Common myeloid progenitor, CD34-positive (primary cell): ENCODE measurements at regions not wholly inside any gene's neighbourhood (a gene's known extent, or its start where the extent isn't known, plus 50 kb on each side); places are given as distances from the start of the nearest gene placed in this dataset.

Experiments used
- CTCF ChIA-PET: fragments of 350-600 bp; sonication (Branson Sonifier 250); formaldehyde crosslinking; loops from one replicate; lab custom pipeline; 2021; ENCODE audit warnings: antibody characterized with exemption; lab: Charles Lee
- POLR2A ChIA-PET: fragments of 350-600 bp; sonication (Branson Sonifier 250); formaldehyde crosslinking; loops from one replicate; lab custom pipeline; 2021; ENCODE audit warnings: antibody characterized with exemption; lab: Charles Lee
- DNase-seq, 3 donors: peaks; one replicate each; pipeline versions ENCODE4 v3.0.0 to v3.0.0-alpha.2; 2013
- H3K27ac ChIP-seq, 2 experiments: 1 replicate in 1 of 2; 2 replicates in 1 of 2; pipeline ENCODE4 v1.7.0; 2013; ENCODE audit warnings: inconsistent platforms in 2 of 2, low read length in 2 of 2, mild to moderate bottlenecking in 2 of 2, low read depth in 1 of 2, moderate library complexity in 1 of 2; ENCODE audit not compliant: severe bottlenecking in 2 of 2, insufficient read depth in 1 of 2, poor library complexity in 1 of 2
- H3K27me3 ChIP-seq, 5 experiments: replicated peaks in 2 of 5; 1 replicate in 3 of 5; 2 replicates in 2 of 5; pipeline versions ENCODE4 v1.6.1 to v1.7.0; 2013; ENCODE audit warnings: low read length in 4 of 5, mild to moderate bottlenecking in 2 of 5, moderate library complexity in 2 of 5, inconsistent platforms in 1 of 5; ENCODE audit not compliant: insufficient read depth in 5 of 5, control insufficient read depth in 4 of 5
- H3K36me3 ChIP-seq, 4 experiments: 1 replicate in 2 of 4; 2 replicates in 2 of 4; pipeline versions ENCODE4 v1.6.1 to v1.7.0; 2013; ENCODE audit warnings: low read length in 3 of 4, control low read depth in 1 of 4, mild to moderate bottlenecking in 1 of 4; ENCODE audit not compliant: control insufficient read depth in 4 of 4, insufficient read depth in 4 of 4
- H3K4me1 ChIP-seq, 4 experiments: 1 replicate in 3 of 4; 2 replicates in 1 of 4; pipeline versions ENCODE4 v1.6.1 to v1.7.1; 2013; ENCODE audit warnings: low read length in 3 of 4, mild to moderate bottlenecking in 3 of 4, control low read depth in 1 of 4, inconsistent platforms in 1 of 4, moderate library complexity in 1 of 4; ENCODE audit not compliant: control insufficient read depth in 4 of 4, insufficient read depth in 4 of 4; ENCODE audit errors: control extremely low read depth in 1 of 4
- H3K4me3 ChIP-seq, 7 experiments: 1 replicate in 4 of 7; 2 replicates in 3 of 7; pipeline versions ENCODE4 v1.5.1 to v1.7.0; 2013; ENCODE audit warnings: mild to moderate bottlenecking in 7 of 7, low read length in 6 of 7, moderate library complexity in 6 of 7, inconsistent platforms in 2 of 7, low read depth in 2 of 7, control low read depth in 1 of 7; ENCODE audit not compliant: insufficient read depth in 4 of 7, control insufficient read depth in 1 of 7; ENCODE audit errors: extremely low read depth in 1 of 7
- H3K9me3 ChIP-seq, 5 experiments: 1 replicate in 4 of 5; 2 replicates in 1 of 5; pipeline versions ENCODE4 v1.6.1 to v1.7.1; 2013; ENCODE audit warnings: low read length in 4 of 5, mild to moderate bottlenecking in 2 of 5, inconsistent platforms in 1 of 5, low read depth in 1 of 5, moderate library complexity in 1 of 5; ENCODE audit not compliant: control insufficient read depth in 4 of 5, insufficient read depth in 2 of 5; ENCODE audit errors: control extremely low read depth in 1 of 5
- WGBS: methylation state at CpG from one replicate; pipeline ENCODE4 v1.1.5; 2013; ENCODE audit not compliant: insufficient coverage; 5-methylcytosine and 5-hydroxymethylcytosine counted together

DNA sequence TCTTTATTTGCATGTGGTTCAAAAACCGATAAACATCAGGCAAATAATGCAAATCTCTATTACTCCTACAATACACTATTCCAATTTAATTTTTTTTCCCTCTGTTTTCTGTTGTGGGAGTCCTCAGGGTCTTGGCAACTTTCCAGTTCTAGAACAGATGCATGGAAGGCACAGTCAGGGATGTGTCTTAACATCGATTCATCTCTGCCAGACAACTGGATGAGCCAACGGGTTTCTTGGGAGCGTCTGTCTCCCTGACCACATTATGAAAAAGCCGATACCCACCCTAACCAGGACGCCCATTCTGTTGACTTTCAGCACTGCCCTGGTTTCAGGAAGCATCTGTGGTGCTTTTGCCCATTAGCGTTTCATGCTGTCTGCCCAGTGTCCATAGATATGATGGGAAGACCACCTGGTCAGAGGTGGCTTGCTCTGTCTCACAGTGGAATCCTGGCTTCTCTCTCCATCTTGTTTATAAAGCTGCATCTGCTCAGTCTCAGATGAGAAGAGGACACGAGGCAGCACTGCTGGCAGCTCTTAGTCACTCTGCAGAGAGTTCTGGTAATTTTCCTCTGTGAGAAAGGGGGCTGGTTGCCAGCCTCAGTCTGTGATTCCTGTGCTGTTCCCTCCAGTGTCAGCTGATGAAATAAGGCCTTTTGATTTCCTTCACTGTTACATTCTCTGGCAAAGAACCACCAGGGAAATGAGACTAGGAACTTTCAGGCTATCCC lies 57.9 kb upstream of the KCNE4 start:
- ChIA-PET POLR2A (no interaction called here), CTCF (interaction anchor here (1.6 kb wide), 1 partner anchor 22 kb away, joined by 4 read pairs; no protein-coding TSS in a partner anchor)
- H3K4me1 ChIP-seq, result no peaks in the 10 kb centered on the region
- H3K27ac ChIP-seq, result no peak overlapping the region
- peaks cover 0 to 4% (median 0%) of the 10 kb centered on the region in 5 experiments for H3K27me3 ChIP-seq
- 85% methylated on average over 7 of the region's 8 CpGs for WGBS
- no peak overlapping the region for H3K4me3 ChIP-seq
- no peaks in the 10 kb centered on the region for H3K36me3 ChIP-seq
- DNase-seq, result no peak
- H3K9me3 ChIP-seq, result peaks cover 0 to 3% (median 0%) of the 10 kb centered on the region in 5 experiments

- no CpG with 5 or more reads among the region's 1 CpG for WGBS
- H3K9me3 ChIP-seq, result peaks cover 0 to 3% (median 0%) of the 10 kb centered on the region in 5 experiments
- no peak overlapping the region for H3K27ac ChIP-seq
- POLR2A ChIA-PET, result no interaction called here
- no peaks in the 10 kb centered on the region for H3K36me3 ChIP-seq
- CTCF ChIA-PET, result no interaction called here
- H3K4me3 ChIP-seq, result no peak overlapping the region
- no peak for DNase-seq
- no peaks in the 10 kb centered on the region for H3K4me1 ChIP-seq
- peaks cover 0 to 3% (median 0%) of the 10 kb centered on the region in 5 experiments for H3K27me3 ChIP-seq
Observed at GRCh38 chr2:222998459-222998858, 53.5 kb upstream of the KCNE4 start.

DNA sequence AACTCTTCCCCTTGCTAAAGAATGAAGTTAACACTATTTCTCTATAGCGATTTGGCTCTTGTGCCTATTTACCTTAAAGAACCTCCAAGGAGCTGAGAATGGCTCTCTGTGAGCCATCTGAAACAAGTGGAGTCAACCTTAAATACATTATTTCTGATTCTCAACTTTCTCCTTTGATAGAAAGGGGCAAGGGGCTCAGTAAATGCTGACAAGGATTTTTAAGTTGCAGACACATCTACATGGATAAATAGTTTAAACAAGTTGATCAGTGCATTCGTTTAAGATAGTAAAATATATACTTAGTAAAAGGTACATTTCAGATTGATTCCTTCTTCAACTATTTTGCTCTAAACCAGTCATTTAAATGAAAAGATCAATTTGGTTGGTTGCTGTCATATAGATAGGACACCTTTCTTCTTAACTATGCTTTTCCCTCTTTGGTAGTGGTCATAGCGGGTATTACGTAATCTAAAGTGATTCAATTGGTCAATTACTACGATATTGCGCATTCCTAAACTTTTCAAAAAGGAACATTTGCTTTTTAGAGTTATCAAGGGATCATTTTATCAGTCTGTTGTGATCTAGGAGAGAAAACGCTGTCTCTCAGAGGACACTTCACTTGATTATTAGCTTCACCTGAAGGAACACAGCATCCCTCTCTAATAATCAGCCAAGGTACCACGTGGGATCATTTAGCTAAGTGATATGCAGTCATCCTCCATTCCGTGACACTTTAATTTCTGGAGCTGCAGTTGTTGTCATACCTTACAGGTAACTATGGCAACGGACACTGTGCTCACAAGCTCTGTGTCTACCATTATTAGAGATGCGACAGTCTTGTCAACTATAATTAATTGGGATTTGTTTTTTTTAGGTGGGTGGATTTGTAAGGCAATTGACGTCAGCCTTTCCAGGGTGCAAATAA lies 50.9 kb upstream of the KCNE4 start:
- DNase-seq, result no peak
- CTCF ChIA-PET, result no interaction called here
- 89% methylated on average over 7 of the region's 12 CpGs for WGBS
- POLR2A ChIA-PET, result no interaction called here
- Histone ChIP-seq H3K36me3 (no peaks in the 10 kb centered on the region), H3K4me1 (no peaks in the 10 kb centered on the region), H3K27me3 (peaks cover 0 to 3% (median 0%) of the 10 kb centered on the region in 5 experiments), H3K4me3 (no peak overlapping the region), H3K27ac (no peak overlapping the region), H3K9me3 (peaks cover 0 to 3% (median 0%) of the 10 kb centered on the region in 5 experiments)

GRCh38 chr2:223001797-223002175 lies 50.2 kb upstream of the KCNE4 start:
- POLR2A ChIA-PET, result no interaction called here
- H3K36me3 ChIP-seq, result no peaks in the 10 kb centered on the region
- H3K4me3 ChIP-seq, result no peak overlapping the region
- H3K27ac ChIP-seq, result no peak overlapping the region
- peaks cover 0 to 3% (median 0%) of the 10 kb centered on the region in 5 experiments for H3K9me3 ChIP-seq
- H3K4me1 ChIP-seq, result no peaks in the 10 kb centered on the region
- H3K27me3 ChIP-seq, result peaks cover 0 to 3% (median 0%) of the 10 kb centered on the region in 5 experiments
- WGBS, result 97% methylated on average over 2 of the region's 3 CpGs
- CTCF ChIA-PET, result no interaction called here
- DNase-seq, result no peak
